ENCODE measurements at regions not wholly inside any gene's neighbourhood (a gene's known extent, or its start where the extent isn't known, plus 50 kb on each side); places are given as distances from the start of the nearest gene placed in this dataset.

- TF ChIP-seq CTCF (IDR thresholded peaks at IDR 0.05) (no peak), POLR2AphosphoS5 (IDR thresholded peaks at IDR 0.05) (no peak)
These were observed 577.8 kb downstream of the REEP3 start for GRCh38 chr10:64098994-64099393.
